H1 (cell line): ENCODE measurements at regions not wholly inside any gene's neighbourhood (a gene's known extent, or its start where the extent isn't known, plus 50 kb on each side); places are given as distances from the start of the nearest gene placed in this dataset.

Experiments
- CTCF ChIA-PET: fragments of 300-600 bp; sonication (Branson Sonifier 250); formaldehyde crosslinking; loops from one replicate; lab custom pipeline; 2021; ENCODE audit not compliant: partially characterized antibody; lab: Charles Lee
- POLR2A ChIA-PET: fragments of 300-600 bp; sonication (Branson Sonifier 250); formaldehyde crosslinking; loops from one replicate; lab custom pipeline; 2021; ENCODE audit warnings: inconsistent platforms; ENCODE audit not compliant: partially characterized antibody; lab: Charles Lee
- DNase-seq, 2 experiments: peaks; one replicate each; pipeline versions ENCODE4 v3.0.0 to v3.0.0-alpha.2; 2010 to 2022; ENCODE audit warnings: low spot score in 2 of 2, low read depth in 1 of 2, mixed read lengths in 1 of 2
- FAIRE-seq: peaks from 2 replicates; lab custom pipeline; 2011; peaks lifted over from hg19 to GRCh38; lab: Jason Lieb, UNC
- H2AFZ ChIP-seq: 2 replicates; pipeline ENCODE4 v1.8.1; 2012; ENCODE audit warnings: low read length, inconsistent platforms
- H2AK5ac ChIP-seq: 2 replicates; pipeline ENCODE4 v1.6.1; 2013; ENCODE audit warnings: low read depth, low read length
- H2BK120ac ChIP-seq: replicated peaks from 2 replicates; pipeline ENCODE3; 2013; ENCODE audit warnings: low read depth, low read length, inconsistent platforms
- H2BK12ac ChIP-seq: 2 replicates; pipeline ENCODE4 v1.6.1; 2013; ENCODE audit warnings: low read depth, low read length
- H2BK15ac ChIP-seq: 2 replicates; pipeline ENCODE4 v1.6.1; 2013; ENCODE audit warnings: low read length
- H2BK20ac ChIP-seq: 2 replicates; pipeline ENCODE4 v1.6.1; 2013; ENCODE audit warnings: low read length
- H2BK5ac ChIP-seq: 2 replicates; pipeline ENCODE4 v1.6.1; 2013; ENCODE audit warnings: low read depth, low read length
- H3K14ac ChIP-seq: 2 replicates; pipeline ENCODE4 v1.6.1; 2013; ENCODE audit warnings: inconsistent platforms; ENCODE audit not compliant: insufficient read length
- H3K18ac ChIP-seq: 2 replicates; pipeline ENCODE4 v1.6.1; 2013; ENCODE audit warnings: low read length; ENCODE audit errors: extremely low read depth
- H3K23ac ChIP-seq: 2 replicates; pipeline ENCODE4 v1.6.1; 2013; ENCODE audit warnings: inconsistent platforms; ENCODE audit not compliant: insufficient read length
- H3K23me2 ChIP-seq: 2 replicates; pipeline ENCODE4 v1.6.1; 2013; ENCODE audit warnings: low read depth, low read length
- H3K27ac ChIP-seq: 2 replicates; pipeline ENCODE4 v1.6.1; 2011; ENCODE audit warnings: low read depth, low read length, inconsistent platforms
- H3K27me3 ChIP-seq, 4 experiments: replicated peaks in 1 of 4; 1 replicate in 1 of 4; 2 replicates in 3 of 4; pipeline versions ENCODE4 v1.6.1 to v1.8.1; 2011 to 2013; ENCODE audit warnings: low read length in 3 of 4, mild to moderate bottlenecking in 3 of 4, inconsistent platforms in 2 of 4, mixed read lengths in 2 of 4, moderate library complexity in 1 of 4; ENCODE audit not compliant: control insufficient read depth in 3 of 4, insufficient read depth in 3 of 4; ENCODE audit errors: extremely low read depth in 1 of 4
- H3K36me3 ChIP-seq, 4 experiments: 2 replicates each; pipeline versions ENCODE4 v1.6.1 to v1.8.1; 2011 to 2013; ENCODE audit warnings: mild to moderate bottlenecking in 4 of 4, low read length in 3 of 4, moderate library complexity in 2 of 4, control low read depth in 1 of 4, inconsistent platforms in 1 of 4; ENCODE audit not compliant: insufficient read depth in 4 of 4, control insufficient read depth in 2 of 4
- H3K4ac ChIP-seq: replicated peaks from 2 replicates; pipeline ENCODE3; 2013; ENCODE audit warnings: low read length, low read depth, mixed read lengths, inconsistent platforms; ENCODE audit not compliant: insufficient read length
- H3K4me1 ChIP-seq, 4 experiments: replicated peaks in 1 of 4; 1 replicate in 1 of 4; 2 replicates in 3 of 4; pipeline versions ENCODE4 v1.6.1 to v1.8.1; 2011 to 2013; ENCODE audit warnings: low read length in 3 of 4, inconsistent platforms in 2 of 4, mixed read lengths in 1 of 4; ENCODE audit not compliant: insufficient read depth in 4 of 4, control insufficient read depth in 3 of 4
- H3K4me2 ChIP-seq, 2 experiments: 2 replicates each; pipeline versions ENCODE4 v1.6.1 to v1.8.1; 2011 to 2013; ENCODE audit warnings: low read depth in 2 of 2, low read length in 2 of 2, control low read depth in 1 of 2, inconsistent platforms in 1 of 2, mild to moderate bottlenecking in 1 of 2; ENCODE audit not compliant: insufficient read depth in 1 of 2
- H3K4me3 ChIP-seq, 4 experiments: fragments of 200-600, 300-600 bp in 1 of 4; sonication (generic), shearing (Covaris generic), sonication (Bioruptor Twin) in 1 of 4; 2 replicates each; pipeline versions ENCODE4 v1.5.1 to v1.8.1; 2011 to 2016; ENCODE audit warnings: low read length in 4 of 4, low read depth in 3 of 4, control low read depth in 2 of 4, inconsistent platforms in 2 of 4, mild to moderate bottlenecking in 2 of 4, mixed read lengths in 1 of 4, moderate library complexity in 1 of 4; ENCODE audit not compliant: insufficient read depth in 2 of 4; ENCODE audit errors: extremely low read depth in 1 of 4
- H3K56ac ChIP-seq: replicated peaks from 2 replicates; pipeline ENCODE3; 2013; ENCODE audit warnings: low read depth, mild to moderate bottlenecking, mixed read lengths, low read length, inconsistent platforms; ENCODE audit not compliant: insufficient read length
- H3K79me1 ChIP-seq: 2 replicates; pipeline ENCODE4 v1.6.1; 2013; ENCODE audit warnings: low read depth, low read length, control low read depth
- H3K79me2 ChIP-seq, 2 experiments: 2 replicates each; pipeline versions ENCODE4 v1.6.1 to v1.8.1; 2012 to 2013; ENCODE audit warnings: low read length in 2 of 2, mild to moderate bottlenecking in 2 of 2, inconsistent platforms in 1 of 2; ENCODE audit not compliant: insufficient read depth in 2 of 2, control insufficient read depth in 1 of 2
- H3K9ac ChIP-seq, 4 experiments: replicated peaks in 1 of 4; 1 replicate in 1 of 4; 2 replicates in 3 of 4; pipeline versions ENCODE4 v1.6.1 to v1.8.1; 2011 to 2013; ENCODE audit warnings: low read depth in 3 of 4, low read length in 3 of 4, control low read depth in 2 of 4, mild to moderate bottlenecking in 2 of 4, moderate library complexity in 2 of 4, inconsistent platforms in 1 of 4; ENCODE audit errors: extremely low read depth in 1 of 4
- H3K9me3 ChIP-seq, 2 experiments: 2 replicates each; pipeline versions ENCODE4 v1.6.1 to v1.8.1; 2012 to 2013; ENCODE audit warnings: mild to moderate bottlenecking in 2 of 2, moderate library complexity in 2 of 2, control low read depth in 1 of 2, inconsistent platforms in 1 of 2, low read depth in 1 of 2, low read length in 1 of 2, mixed read lengths in 1 of 2; ENCODE audit not compliant: insufficient read depth in 2 of 2
- H4K20me1 ChIP-seq, 2 experiments: replicated peaks in 1 of 2; 2 replicates each; pipeline versions ENCODE3 to v1.8.1; 2011 to 2013; ENCODE audit warnings: inconsistent platforms in 2 of 2, low read length in 2 of 2, mild to moderate bottlenecking in 1 of 2; ENCODE audit not compliant: insufficient read depth in 2 of 2, control insufficient read depth in 1 of 2
- H4K5ac ChIP-seq: 2 replicates; pipeline ENCODE4 v1.6.1; 2013; ENCODE audit warnings: low read length, low read depth, mixed read lengths, inconsistent platforms; ENCODE audit not compliant: insufficient read length
- H4K8ac ChIP-seq: 2 replicates; pipeline ENCODE4 v1.8.0; 2013; ENCODE audit warnings: mild to moderate bottlenecking, moderate library complexity, low read length, inconsistent platforms; ENCODE audit not compliant: insufficient read depth; ENCODE audit errors: extremely low read depth
- H4K91ac ChIP-seq: replicated peaks from 2 replicates; pipeline ENCODE3; 2013; ENCODE audit warnings: low read length, mixed read lengths, inconsistent platforms; ENCODE audit not compliant: insufficient read length
- BACH1 ChIP-seq: IDR thresholded peaks from 2 replicates; pipeline ENCODE4 v1.6.1; 2012; ENCODE audit warnings: low read length, improper control_type of control experiment
- CBX5 ChIP-seq: fragments of 300-800, 300-1000 bp; sonication (generic); IDR thresholded peaks from 2 replicates; pipeline ENCODE4 v1.7.1; 2016; ENCODE audit warnings: antibody characterized with exemption, low read length, low read depth
- CHD2 ChIP-seq: IDR thresholded peaks from 2 replicates; pipeline ENCODE4 v1.6.1; 2012; ENCODE audit warnings: low read length, improper control_type of control experiment
- EGR1 ChIP-seq: IDR thresholded peaks from 2 replicates; pipeline ENCODE4 v1.6.1; 2011; ENCODE audit warnings: low read depth, low read length, borderline replicate concordance
- EP300 ChIP-seq, 2 experiments: IDR thresholded peaks; 1 replicate in 1 of 2; 2 replicates in 1 of 2; pipeline ENCODE4 v1.6.1; 2011 to 2012; ENCODE audit warnings: low read depth in 2 of 2, low read length in 2 of 2, mild to moderate bottlenecking in 2 of 2, borderline replicate concordance in 1 of 2, inconsistent platforms in 1 of 2, moderate library complexity in 1 of 2
- JUND ChIP-seq: IDR thresholded peaks from 2 replicates; pipeline ENCODE4 v1.6.1; 2011; ENCODE audit warnings: mild to moderate bottlenecking, improper control_type of control experiment, low read length
- PHF8 ChIP-seq: fragments of 200-600 bp; sonication (generic); conservative IDR thresholded peaks from 2 replicates; pipeline ENCODE4 v1.7.1; 2012; ENCODE audit warnings: low read depth, mild to moderate bottlenecking, inconsistent platforms, low read length, moderate library complexity
- RFX5 ChIP-seq: IDR thresholded peaks from 2 replicates; pipeline ENCODE4 v1.6.1; 2011; ENCODE audit warnings: low read depth, low read length, improper control_type of control experiment, borderline replicate concordance
- RNF2 ChIP-seq: fragments of 200-900, 300-1000 bp; sonication (generic); IDR thresholded peaks from 2 replicates; pipeline ENCODE4 v1.7.1; 2016; ENCODE audit warnings: borderline replicate concordance, low read depth, mild to moderate bottlenecking, antibody characterized with exemption, low read length; ENCODE audit not compliant: poor library complexity, severe bottlenecking; ENCODE audit errors: missing control alignments
- TBP ChIP-seq: IDR thresholded peaks from 2 replicates; pipeline ENCODE4 v1.6.1; 2011; ENCODE audit warnings: low read depth, low read length, improper control_type of control experiment
- WGBS, 2 experiments: shearing (Covaris generic) in 1 of 2; methylation state at CpG; one replicate each; pipeline versions ENCODE4 v1.1.6 to v1.1.7; 2013 to 2015; ENCODE audit warnings: low lambda C conversion rate in 2 of 2, mixed read lengths in 2 of 2, inconsistent platforms in 1 of 2, low coverage in 1 of 2, missing lambda C conversion rate in 1 of 2; ENCODE audit not compliant: insufficient replicate concordance in 2 of 2, insufficient coverage in 1 of 2, insufficient read length in 1 of 2; ENCODE audit errors: extremely low coverage in 1 of 2, missing lambda C conversion rate in 1 of 2; 5-methylcytosine and 5-hydroxymethylcytosine counted together
- TF ChIP-seq, protein P1 (sequence below), 3 experiments: IDR thresholded peaks; 1 replicate in 2 of 3; 2 replicates in 1 of 3; pipeline versions ENCODE4 v1.5.1 to v1.6.1; 2011; ENCODE audit warnings: low read length in 3 of 3, mild to moderate bottlenecking in 3 of 3, inconsistent platforms in 2 of 3, low read depth in 1 of 3, moderate library complexity in 1 of 3; ENCODE audit not compliant: insufficient read depth in 1 of 3; ENCODE audit errors: control extremely low read depth in 1 of 3

DNA sequence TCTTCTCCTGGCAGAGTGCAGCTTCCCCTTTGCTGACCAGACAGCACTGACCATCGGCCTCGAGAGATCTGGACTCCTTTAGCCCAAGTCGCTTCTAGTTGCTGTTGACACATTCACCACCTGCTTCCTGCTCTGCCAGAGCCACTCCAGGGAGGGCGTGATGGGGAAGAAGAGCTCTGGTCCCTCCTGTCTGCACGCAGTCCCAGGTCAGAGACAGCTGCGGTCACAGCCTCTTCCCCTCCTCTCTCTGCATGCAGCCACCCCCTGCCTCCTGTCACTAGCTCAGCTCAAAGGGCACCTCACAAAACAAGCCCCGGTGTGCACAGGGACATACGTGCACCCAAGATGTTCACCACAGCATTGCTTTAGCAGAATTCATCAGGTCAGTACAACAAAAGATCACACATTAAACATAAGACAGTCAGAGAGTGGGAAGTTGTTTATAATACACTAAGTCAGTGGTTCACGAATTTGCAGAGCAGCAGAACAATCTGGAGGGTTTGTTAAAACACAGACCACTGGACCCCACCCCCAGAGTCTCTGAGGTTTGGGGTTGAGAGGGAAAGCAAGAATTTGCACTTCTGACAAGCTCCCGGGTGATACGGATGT is 132.9 kb downstream of the SYF2 start:
- FAIRE-seq, result no peak
- Histone ChIP-seq H2AK5ac (no peak overlapping the region), H3K79me1 (no peaks in the 10 kb centered on the region), H3K4me1 (no peaks in the 10 kb centered on the region), H4K20me1 (no peaks in the 10 kb centered on the region), H3K27me3 (no peaks in the 10 kb centered on the region; a peak in 1 of 7 replicates), H3K4me2 (no peak overlapping the region), H3K4ac (no peak overlapping the region), H3K9ac (no peak overlapping the region), H2BK5ac (no peak overlapping the region), H2BK15ac (no peak overlapping the region), H3K56ac (no peak overlapping the region), H4K8ac (no peak overlapping the region), H2AFZ (0 out of 2 replicates have a peak overlapping the region, but pooled peaks have one; percentile 6), H3K27ac (no peak overlapping the region), H2BK20ac (no peak overlapping the region), H2BK120ac (no peak overlapping the region), H3K18ac (no peak overlapping the region), H3K79me2 (no peaks in the 10 kb centered on the region), H3K9me3 (no peaks in the 10 kb centered on the region), H3K23ac (no peak overlapping the region), H4K5ac (no peak overlapping the region), H3K36me3 (no peaks in the 10 kb centered on the region), H3K4me3 (no peak overlapping the region), H2BK12ac (no peak overlapping the region), H4K91ac (no peak overlapping the region), H3K23me2 (no peaks in the 10 kb centered on the region), H3K14ac (no peak overlapping the region)
- 80% methylated on average over 11 of the region's 11 CpGs; no CpG with 5 or more reads in 1 of the 2 experiments for WGBS, 2 experiments
- DNase-seq, result no peak
- CTCF ChIA-PET, result interaction anchor here (0.7 to 7.5 kb wide), 20 partner anchors 9 to 165 kb away, joined by 3 to 61 read pairs (median 4); no protein-coding TSS in a partner anchor
- POLR2A ChIA-PET, result no interaction called here
- TF ChIP-seq EGR1 (no peak), JUND (no peak), EP300 (IDR thresholded peaks at IDR 0.05; ENCODE audit: borderline replicate concordance in 1 of 2, low read depth in 2 of 2, low read length in 2 of 2) (no peak), BACH1 (no peak), TBP (no peak), PHF8 (no peak), CHD2 (no peak), RFX5 (no peak), CBX5 (no peak), RNF2 (no peak)
- TF ChIP-seq, protein P1, sequence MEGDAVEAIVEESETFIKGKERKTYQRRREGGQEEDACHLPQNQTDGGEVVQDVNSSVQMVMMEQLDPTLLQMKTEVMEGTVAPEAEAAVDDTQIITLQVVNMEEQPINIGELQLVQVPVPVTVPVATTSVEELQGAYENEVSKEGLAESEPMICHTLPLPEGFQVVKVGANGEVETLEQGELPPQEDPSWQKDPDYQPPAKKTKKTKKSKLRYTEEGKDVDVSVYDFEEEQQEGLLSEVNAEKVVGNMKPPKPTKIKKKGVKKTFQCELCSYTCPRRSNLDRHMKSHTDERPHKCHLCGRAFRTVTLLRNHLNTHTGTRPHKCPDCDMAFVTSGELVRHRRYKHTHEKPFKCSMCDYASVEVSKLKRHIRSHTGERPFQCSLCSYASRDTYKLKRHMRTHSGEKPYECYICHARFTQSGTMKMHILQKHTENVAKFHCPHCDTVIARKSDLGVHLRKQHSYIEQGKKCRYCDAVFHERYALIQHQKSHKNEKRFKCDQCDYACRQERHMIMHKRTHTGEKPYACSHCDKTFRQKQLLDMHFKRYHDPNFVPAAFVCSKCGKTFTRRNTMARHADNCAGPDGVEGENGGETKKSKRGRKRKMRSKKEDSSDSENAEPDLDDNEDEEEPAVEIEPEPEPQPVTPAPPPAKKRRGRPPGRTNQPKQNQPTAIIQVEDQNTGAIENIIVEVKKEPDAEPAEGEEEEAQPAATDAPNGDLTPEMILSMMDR (IDR thresholded peaks at IDR 0.05; ENCODE audit: control extremely low read depth in 1 of 3, insufficient read depth in 1 of 3, low read depth in 1 of 3, low read length in 3 of 3), result no peak
